Activated T-cell treated with anti-CD3 and anti-CD28 coated beads, Interleukin-2, amount 50 U/mL, for 48 hours (primary cell): ENCODE measurements at regions not wholly inside any gene's neighbourhood (a gene's known extent, or its start where the extent isn't known, plus 50 kb on each side); places are given as distances from the start of the nearest gene placed in this dataset.
"Not testable (repeated sequence)": the region's sequence is repeated elsewhere in the genome, so short reads cannot be mapped to it uniquely, and the experiment has no call there.

Experiments used
- DNase-seq, 2 experiments: peaks; one replicate each; pipeline ENCODE4 v3.0.0-alpha.2; 2020

GRCh38 chr9:78438780-78439179, 141.9 kb downstream of the PSAT1 start:
- DNase-seq: no peak

GRCh38 chr9:78439190-78439865, 142.4 kb downstream of the PSAT1 start:
- peak; percentile 71 to 75 for DNase-seq

- DNase-seq: no peak
These were observed 143.2 kb downstream of the PSAT1 start for GRCh38 chr9:78439866-78440830.

GRCh38 chr9:78441396-78441795, 144.5 kb downstream of the PSAT1 start:
- DNase-seq: no peak

GRCh38 chr9:78441822-78442431, 145.0 kb downstream of the PSAT1 start:
- no peak for DNase-seq

GRCh38 chr9:78442577-78442976, 145.7 kb downstream of the PSAT1 start:
- not testable (repeated sequence) for DNase-seq

- DNase-seq: no peak
These were observed 147.0 kb downstream of the PSAT1 start for GRCh38 chr9:78443946-78444345.

- no peak for DNase-seq
These were observed 152.2 kb downstream of the PSAT1 start for GRCh38 chr9:78448960-78449673.

- DNase-seq: no peak
These were observed 156.5 kb downstream of the PSAT1 start for GRCh38 chr9:78453450-78453849.

GRCh38 chr9:78462611-78463010, 165.7 kb downstream of the PSAT1 start:
- no peak for DNase-seq

GRCh38 chr9:78463750-78464149, 166.8 kb downstream of the PSAT1 start:
- DNase-seq: no peak

GRCh38 chr9:78468231-78468630, 171.3 kb downstream of the PSAT1 start:
- DNase-seq: no peak

GRCh38 chr9:78468974-78469576, 172.2 kb downstream of the PSAT1 start:
- DNase-seq: no peak

GRCh38 chr9:78470216-78470615, 173.3 kb downstream of the PSAT1 start:
- no peak for DNase-seq

- no peak for DNase-seq
These were observed 173.8 kb downstream of the PSAT1 start for GRCh38 chr9:78470741-78471140.

GRCh38 chr9:78472111-78472510, 175.2 kb downstream of the PSAT1 start:
- no peak for DNase-seq

GRCh38 chr9:78479441-78479840, 182.5 kb downstream of the PSAT1 start:
- DNase-seq: no peak

- no peak for DNase-seq
These were observed 189.7 kb downstream of the PSAT1 start for GRCh38 chr9:78486661-78487060.

- no peak for DNase-seq
These were observed 193.3 kb downstream of the PSAT1 start for GRCh38 chr9:78490231-78490630.

- no peak for DNase-seq
These were observed 194.5 kb downstream of the PSAT1 start for GRCh38 chr9:78491402-78491801.

- DNase-seq: no peak
These were observed 196.3 kb downstream of the PSAT1 start for GRCh38 chr9:78493166-78493742.

- DNase-seq: no peak
These were observed 205.6 kb downstream of the PSAT1 start for GRCh38 chr9:78502566-78502965.
